HFF-Myc (cell line): ENCODE measurements at regions not wholly inside any gene's neighbourhood (a gene's known extent, or its start where the extent isn't known, plus 50 kb on each side); places are given as distances from the start of the nearest gene placed in this dataset.

Experiments
- DNase-seq: peaks from one replicate; pipeline ENCODE4 v3.0.0-alpha.2; 2011; ENCODE audit warnings: low read depth; ENCODE audit errors: extremely low read depth
- H3K4me3 ChIP-seq: replicated peaks from 2 replicates; pipeline ENCODE4 v1.5.1; 2011; ENCODE audit warnings: low read depth, mild to moderate bottlenecking, control low read depth, low read length
- TF ChIP-seq, protein P1 (sequence below): IDR thresholded peaks from 2 replicates; pipeline ENCODE4 v1.5.1; 2012; ENCODE audit warnings: mild to moderate bottlenecking, low read depth, low read length, control low read depth; ENCODE audit errors: missing control alignments

GRCh38 chr20:57070296-57070695, 196.1 kb downstream of the BMP7 start:
- no peak overlapping the region for H3K4me3 ChIP-seq
- TF ChIP-seq, protein P1, sequence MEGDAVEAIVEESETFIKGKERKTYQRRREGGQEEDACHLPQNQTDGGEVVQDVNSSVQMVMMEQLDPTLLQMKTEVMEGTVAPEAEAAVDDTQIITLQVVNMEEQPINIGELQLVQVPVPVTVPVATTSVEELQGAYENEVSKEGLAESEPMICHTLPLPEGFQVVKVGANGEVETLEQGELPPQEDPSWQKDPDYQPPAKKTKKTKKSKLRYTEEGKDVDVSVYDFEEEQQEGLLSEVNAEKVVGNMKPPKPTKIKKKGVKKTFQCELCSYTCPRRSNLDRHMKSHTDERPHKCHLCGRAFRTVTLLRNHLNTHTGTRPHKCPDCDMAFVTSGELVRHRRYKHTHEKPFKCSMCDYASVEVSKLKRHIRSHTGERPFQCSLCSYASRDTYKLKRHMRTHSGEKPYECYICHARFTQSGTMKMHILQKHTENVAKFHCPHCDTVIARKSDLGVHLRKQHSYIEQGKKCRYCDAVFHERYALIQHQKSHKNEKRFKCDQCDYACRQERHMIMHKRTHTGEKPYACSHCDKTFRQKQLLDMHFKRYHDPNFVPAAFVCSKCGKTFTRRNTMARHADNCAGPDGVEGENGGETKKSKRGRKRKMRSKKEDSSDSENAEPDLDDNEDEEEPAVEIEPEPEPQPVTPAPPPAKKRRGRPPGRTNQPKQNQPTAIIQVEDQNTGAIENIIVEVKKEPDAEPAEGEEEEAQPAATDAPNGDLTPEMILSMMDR: no peak
- DNase-seq: no peak

DNA sequence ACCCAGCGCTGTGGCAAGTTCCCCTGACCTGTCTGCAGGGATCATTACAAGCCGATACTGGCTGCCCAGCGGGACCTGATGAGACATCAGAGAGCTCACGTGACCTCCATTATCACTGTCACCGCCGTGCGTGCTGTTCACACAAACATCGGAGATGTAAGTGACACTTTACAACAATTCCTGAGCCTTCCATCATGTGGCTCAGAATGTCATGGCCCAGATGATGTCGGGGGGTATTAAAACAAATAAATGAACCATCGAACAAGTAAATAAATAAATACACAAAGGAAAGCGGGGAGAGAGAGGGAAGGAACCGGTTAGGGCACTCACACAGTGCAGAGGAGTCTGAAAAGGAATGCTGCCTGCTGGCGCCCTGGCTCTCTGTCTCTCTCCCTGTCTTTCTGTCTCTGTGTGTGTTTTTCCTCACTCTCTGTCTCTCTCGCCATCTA, 195.1 kb downstream of the BMP7 start:
- no peak for DNase-seq
- TF ChIP-seq, protein P1: no peak
- H3K4me3 ChIP-seq: no peak overlapping the region

GRCh38 chr20:57071954-57072583, 194.4 kb downstream of the BMP7 start:
- no peak for DNase-seq
- TF ChIP-seq, protein P1: no peak
- H3K4me3 ChIP-seq: no peak overlapping the region

- TF ChIP-seq, protein P1: no peak
- no peak for DNase-seq
- H3K4me3 ChIP-seq: no peak overlapping the region
Measured at GRCh38 chr20:57073402-57073801, 193.0 kb downstream of the BMP7 start.

DNA sequence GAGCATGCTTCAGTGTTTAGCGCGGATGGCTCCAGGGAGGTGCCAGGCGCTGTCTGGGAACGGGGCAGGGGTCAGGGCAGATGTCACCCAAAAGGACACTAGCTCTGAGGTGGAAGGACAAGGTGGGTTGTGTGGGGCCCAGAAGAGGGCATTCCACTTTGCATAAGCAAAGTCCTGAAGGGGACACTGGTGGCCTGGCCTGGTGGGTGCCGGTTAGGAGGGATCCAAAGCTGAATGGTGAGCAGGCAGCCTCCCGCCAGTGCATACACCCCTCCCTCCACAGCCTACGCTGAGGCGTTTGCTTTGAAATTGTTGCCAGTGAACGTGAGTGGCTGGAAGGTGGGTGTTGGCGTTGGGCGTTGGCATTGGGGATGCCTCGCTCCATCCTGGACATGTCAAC, 192.1 kb downstream of the BMP7 start:
- no peak overlapping the region for H3K4me3 ChIP-seq
- TF ChIP-seq, protein P1: no peak

GRCh38 chr20:57075181-57075580, 191.3 kb downstream of the BMP7 start:
- no peak for DNase-seq
- no peak overlapping the region for H3K4me3 ChIP-seq
- TF ChIP-seq, protein P1: no peak

More for the DNA sequence above, 192.1 kb downstream of the BMP7 start:
- DNase-seq: no peak

DNA sequence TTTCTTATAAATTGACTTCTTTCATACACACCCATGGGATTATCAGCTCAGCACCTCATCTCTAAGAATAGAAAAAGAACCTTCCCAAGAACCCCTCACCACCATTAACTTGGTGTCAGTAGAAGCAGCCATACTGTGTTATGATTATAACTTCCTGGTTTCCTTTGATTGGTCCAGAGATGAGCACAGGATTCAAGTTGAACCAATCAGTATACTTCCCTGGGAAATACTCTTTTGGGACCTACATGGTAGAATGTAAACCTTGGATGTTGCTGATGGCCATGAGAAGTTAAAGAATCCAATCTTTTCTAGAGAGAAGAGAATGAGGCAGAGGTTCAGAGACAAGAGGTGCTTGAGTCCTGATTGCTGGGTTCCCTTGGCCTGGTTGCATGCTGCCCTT, 190.8 kb downstream of the BMP7 start:
- TF ChIP-seq, protein P1: no peak
- H3K4me3 ChIP-seq: no peak overlapping the region

More for the DNA sequence above, 190.8 kb downstream of the BMP7 start:
- no peak for DNase-seq
